Small intestine (tissue), 7 donors: ENCODE measurements at regions not wholly inside any gene's neighbourhood (a gene's known extent, or its start where the extent isn't known, plus 50 kb on each side); places are given as distances from the start of the nearest gene placed in this dataset.
A peak's percentile ranks its signal among the peaks of the same experiment; 100 is the strongest.

Experiments used
- DNase-seq, 2 donors: peaks; one replicate each; pipeline versions ENCODE4 v3.0.0 to v3.0.0-alpha.2; 2013
- FAIRE-seq: peaks from 2 replicates; lab custom pipeline; 2012; peaks lifted over from hg19 to GRCh38; lab: Jason Lieb, UNC
- H3K27ac ChIP-seq, 3 donors: one replicate each; pipeline ENCODE4 v1.5.1; 2013; ENCODE audit warnings: low read length in 2 of 3, mild to moderate bottlenecking in 2 of 3, control low read depth in 1 of 3, inconsistent platforms in 1 of 3, low read depth in 1 of 3, moderate library complexity in 1 of 3
- H3K27me3 ChIP-seq, 3 donors: one replicate each; pipeline ENCODE4 v1.6.1; 2013; ENCODE audit warnings: low read length in 3 of 3, inconsistent platforms in 1 of 3; ENCODE audit not compliant: control insufficient read depth in 3 of 3, insufficient read depth in 3 of 3
- H3K36me3 ChIP-seq, 3 donors: one replicate each; pipeline ENCODE4 v1.6.1; 2013; ENCODE audit warnings: low read length in 3 of 3, inconsistent platforms in 1 of 3, low read depth in 1 of 3, mild to moderate bottlenecking in 1 of 3, moderate library complexity in 1 of 3; ENCODE audit not compliant: control insufficient read depth in 3 of 3, insufficient read depth in 2 of 3
- H3K4me1 ChIP-seq, 3 donors: one replicate each; pipeline ENCODE4 v1.6.1; 2013; ENCODE audit warnings: low read length in 2 of 3, inconsistent platforms in 1 of 3, low read depth in 1 of 3, mild to moderate bottlenecking in 1 of 3, moderate library complexity in 1 of 3; ENCODE audit not compliant: control insufficient read depth in 3 of 3, insufficient read depth in 2 of 3
- H3K4me3 ChIP-seq, 3 donors: one replicate each; pipeline ENCODE4 v1.5.1; 2013; ENCODE audit warnings: low read length in 3 of 3, control low read depth in 1 of 3, inconsistent platforms in 1 of 3, low read depth in 1 of 3, mild to moderate bottlenecking in 1 of 3, moderate library complexity in 1 of 3
- H3K9me3 ChIP-seq, 2 donors: one replicate each; pipeline ENCODE4 v1.6.1; 2013; ENCODE audit warnings: low read depth in 1 of 2, low read length in 1 of 2; ENCODE audit not compliant: control insufficient read depth in 2 of 2, insufficient read depth in 1 of 2
- WGBS, 3 donors: extraction: QIAGEN DNeasy Blood & Tissue Kit; methylation state at CpG; one replicate each; pipeline ENCODE4 v1.1.7; 2013; 5-methylcytosine and 5-hydroxymethylcytosine counted together
- donor health status: healthy with polysubstance abuse.
- donor health status: control.
- donor health status: control.
- donor health status: Bipolar disorder and iron deficiency.
- donor health status: healthy.

DNA sequence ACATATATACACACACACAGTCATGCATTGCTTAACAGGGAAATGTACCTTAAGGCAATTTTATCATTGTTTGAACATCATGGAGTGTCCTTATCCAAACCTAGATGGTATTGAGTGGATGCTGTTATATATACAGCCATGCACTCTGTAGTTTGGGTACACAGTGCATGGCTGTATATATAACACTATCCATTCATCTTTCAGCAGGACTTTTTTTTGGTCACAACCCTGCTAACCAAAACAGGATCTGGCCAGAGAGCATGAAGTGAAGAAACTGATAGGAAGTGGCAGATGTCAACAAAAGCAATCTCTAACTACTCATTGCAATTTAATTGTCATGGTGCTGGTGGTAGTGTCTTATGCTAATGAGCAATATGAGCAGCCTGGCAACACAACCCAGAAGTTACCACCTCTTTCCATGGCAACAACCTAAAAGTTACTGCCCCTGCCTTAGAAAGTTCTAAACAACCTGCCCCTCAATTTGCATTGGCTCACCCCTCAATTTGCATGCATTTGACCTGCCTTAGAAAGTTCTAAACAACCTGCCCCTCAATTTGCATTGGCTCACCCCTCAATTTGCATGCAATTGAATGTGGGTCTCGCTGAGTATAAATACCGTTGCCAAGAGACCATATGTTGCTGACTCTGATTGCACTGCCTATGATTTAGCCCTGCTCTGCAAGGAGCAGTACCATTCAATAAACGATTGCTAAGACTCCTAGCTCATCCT is 434.9 kb downstream of the DSEL start:
- Histone ChIP-seq H3K27me3 (no peaks in the 10 kb centered on the region), H3K4me1 (no peaks in the 10 kb centered on the region), H3K4me3 (no peak overlapping the region), H3K27ac (no peak overlapping the region), H3K36me3 (no peaks in the 10 kb centered on the region), H3K9me3 (no peaks in the 10 kb centered on the region)
- no peak for DNase-seq
- WGBS, 3 donors, result 64 to 78% (median 69%) methylated on average over 3 of the region's 3 CpGs
- FAIRE-seq, result no peak

DNA sequence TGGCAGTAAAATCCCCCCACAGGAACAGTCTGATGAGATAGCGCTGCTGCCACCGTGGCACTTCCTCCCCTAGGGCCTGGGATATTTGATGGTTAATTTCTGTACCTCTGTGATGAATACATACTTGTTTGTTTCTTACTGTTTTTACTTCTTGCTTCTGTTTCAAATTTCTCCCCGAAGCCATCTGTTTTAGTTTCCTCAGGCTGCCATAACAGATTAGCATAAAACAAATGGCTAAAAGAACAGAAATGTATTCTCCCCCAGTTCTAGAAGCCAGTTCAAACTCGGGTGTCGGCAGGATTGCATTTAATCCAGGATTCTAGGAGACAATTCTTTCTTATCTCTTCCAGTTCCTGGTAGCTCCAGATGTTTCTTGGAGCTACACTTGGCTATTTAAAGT is 435.9 kb downstream of the DSEL start:
- H3K9me3 ChIP-seq, result no peaks in the 10 kb centered on the region
- no peaks in the 10 kb centered on the region for H3K27me3 ChIP-seq
- no peak overlapping the region for H3K27ac ChIP-seq
- no peak overlapping the region for H3K4me3 ChIP-seq
- no peaks in the 10 kb centered on the region for H3K4me1 ChIP-seq
- DNase-seq (no peak), FAIRE-seq (no peak)
- 65 to 75% (median 69%) methylated on average over 5 of the region's 5 CpGs for WGBS, 3 donors
- H3K36me3 ChIP-seq, result no peaks in the 10 kb centered on the region

DNA sequence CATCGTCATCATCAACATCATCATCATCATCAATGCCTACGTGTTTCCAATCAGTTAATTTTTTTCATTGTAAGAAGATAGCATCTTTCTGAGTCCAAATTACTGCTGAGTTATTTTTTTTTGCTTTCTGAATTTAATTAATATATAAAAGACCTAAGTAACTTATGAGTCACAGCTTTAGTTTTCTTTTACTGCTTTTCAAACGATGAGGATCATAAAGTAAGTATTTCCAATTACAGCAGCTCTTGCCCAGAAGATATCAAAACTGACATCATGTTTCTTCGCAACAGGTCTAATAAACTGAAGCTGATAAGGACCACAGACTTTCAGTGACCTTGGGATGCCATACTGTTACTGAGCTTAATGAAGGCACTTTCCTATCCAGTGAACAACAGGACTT is 442.2 kb downstream of the DSEL start:
- no peak overlapping the region for H3K4me3 ChIP-seq
- H3K4me1 ChIP-seq, result no peaks in the 10 kb centered on the region
- H3K9me3 ChIP-seq, result no peaks in the 10 kb centered on the region
- DNase-seq, result peak; percentile 8 to 11
- no peaks in the 10 kb centered on the region for H3K27me3 ChIP-seq
- no peak for FAIRE-seq
- WGBS, 3 donors, result 20 to 26% (median 25%) methylated on average over 4 of the region's 4 CpGs
- no peak overlapping the region for H3K27ac ChIP-seq
- H3K36me3 ChIP-seq, result no peaks in the 10 kb centered on the region

DNA sequence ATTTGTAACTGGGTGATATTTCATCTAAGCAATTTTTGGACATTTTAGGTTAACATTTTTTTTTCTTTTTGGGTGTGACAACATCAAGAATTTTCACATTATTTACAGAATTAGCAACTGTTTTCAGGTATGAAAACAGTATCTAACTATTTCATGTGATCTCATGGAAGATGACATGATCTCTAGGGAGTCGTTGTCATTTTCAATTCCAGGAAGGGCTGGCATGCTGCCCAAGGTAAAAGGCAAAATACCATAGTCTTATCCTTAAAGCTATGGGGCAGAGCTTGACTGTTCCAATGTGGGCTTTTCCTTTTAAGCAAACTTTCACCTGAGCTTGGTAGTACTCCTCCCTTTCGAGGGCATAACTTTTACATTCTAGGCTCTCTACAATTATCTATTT is 443.7 kb downstream of the DSEL start:
- FAIRE-seq (no peak), DNase-seq (no peak)
- Histone ChIP-seq H3K36me3 (no peaks in the 10 kb centered on the region), H3K4me1 (no peaks in the 10 kb centered on the region), H3K4me3 (no peak overlapping the region), H3K9me3 (no peaks in the 10 kb centered on the region), H3K27me3 (no peaks in the 10 kb centered on the region), H3K27ac (no peak overlapping the region)
- 29 to 44% (median 37%) methylated on average over 2 of the region's 2 CpGs for WGBS, 3 donors

DNA sequence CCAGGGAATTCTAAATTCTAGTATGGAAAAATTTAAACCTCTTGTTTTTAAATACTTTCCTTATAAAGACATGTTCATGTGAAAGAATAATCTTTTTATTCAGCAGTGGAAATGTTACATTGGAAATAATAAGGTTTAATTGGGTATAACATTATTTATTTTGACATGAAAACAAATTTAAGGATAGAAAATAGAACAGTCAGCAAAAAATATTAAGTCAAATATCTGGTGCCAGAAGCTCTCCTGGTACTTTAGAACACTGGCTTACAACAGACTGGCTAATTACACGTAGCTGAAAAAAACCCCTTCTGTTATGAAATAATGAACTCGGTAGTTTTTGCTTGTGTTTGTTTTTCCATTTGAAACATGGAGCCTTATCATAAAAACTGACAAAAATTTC is 447.9 kb downstream of the DSEL start:
- DNase-seq (no peak), FAIRE-seq (no peak)
- H3K9me3 ChIP-seq, result no peaks in the 10 kb centered on the region
- H3K4me3 ChIP-seq, result no peak overlapping the region
- H3K36me3 ChIP-seq, result no peaks in the 10 kb centered on the region
- H3K4me1 ChIP-seq, result no peaks in the 10 kb centered on the region
- 50 to 64% (median 57%) methylated on average over 2 of the region's 2 CpGs for WGBS, 3 donors
- no peaks in the 10 kb centered on the region for H3K27me3 ChIP-seq
- no peak overlapping the region for H3K27ac ChIP-seq

DNA sequence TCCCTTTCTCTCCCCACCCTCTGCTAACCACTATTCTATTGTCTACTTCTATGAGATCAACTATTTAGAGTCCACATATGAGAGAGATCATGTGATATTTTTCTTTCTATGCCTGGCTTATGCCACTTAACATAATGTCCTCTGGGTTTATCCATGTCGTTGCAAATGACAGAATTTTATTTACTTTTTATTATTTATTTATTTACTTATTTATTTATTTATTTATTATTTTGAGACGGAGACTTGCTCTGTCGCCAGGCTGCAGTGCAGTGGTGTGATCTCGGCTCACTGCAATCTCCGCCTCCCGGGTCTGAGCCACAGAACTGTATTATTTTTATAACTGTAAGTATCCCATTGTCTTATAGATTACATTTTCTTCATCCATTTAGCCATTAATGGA is 443.4 kb upstream of the CDH19 start:
- peaks cover 0 to 7% of the 10 kb centered on the region in 2 donors for H3K9me3 ChIP-seq
- no peak for FAIRE-seq

DNA sequence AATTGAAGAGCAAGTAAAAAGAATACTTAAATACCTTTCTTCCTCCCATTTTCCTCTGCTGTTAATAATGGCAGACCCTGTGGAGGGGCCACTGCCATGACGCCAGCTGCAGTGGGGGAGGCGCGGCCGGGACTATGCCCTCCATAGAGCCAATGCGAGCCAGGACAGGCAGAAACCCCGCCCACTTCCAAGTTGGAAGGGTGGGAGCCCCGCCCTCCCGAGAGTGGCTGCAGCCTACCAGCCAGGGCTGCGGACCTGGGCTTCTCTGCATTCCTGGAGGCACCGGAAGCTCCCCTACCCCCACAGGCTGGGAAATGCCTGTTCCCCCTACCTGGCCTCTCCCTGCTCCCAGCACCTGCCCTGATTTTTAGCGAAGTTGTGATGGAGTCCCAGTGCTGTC is 439.4 kb upstream of the CDH19 start:
- DNase-seq (no peak), FAIRE-seq (no peak)

More for the DNA sequence above, 443.4 kb upstream of the CDH19 start:
- DNase-seq, result no peak
- 77 to 92% (median 77%) methylated on average over 6 of the region's 6 CpGs for WGBS, 3 donors
- no peak overlapping the region for H3K27ac ChIP-seq
- H3K36me3 ChIP-seq, result no peaks in the 10 kb centered on the region
- no peaks in the 10 kb centered on the region for H3K4me1 ChIP-seq
- no peaks in the 10 kb centered on the region for H3K27me3 ChIP-seq
- no peak overlapping the region for H3K4me3 ChIP-seq

DNA sequence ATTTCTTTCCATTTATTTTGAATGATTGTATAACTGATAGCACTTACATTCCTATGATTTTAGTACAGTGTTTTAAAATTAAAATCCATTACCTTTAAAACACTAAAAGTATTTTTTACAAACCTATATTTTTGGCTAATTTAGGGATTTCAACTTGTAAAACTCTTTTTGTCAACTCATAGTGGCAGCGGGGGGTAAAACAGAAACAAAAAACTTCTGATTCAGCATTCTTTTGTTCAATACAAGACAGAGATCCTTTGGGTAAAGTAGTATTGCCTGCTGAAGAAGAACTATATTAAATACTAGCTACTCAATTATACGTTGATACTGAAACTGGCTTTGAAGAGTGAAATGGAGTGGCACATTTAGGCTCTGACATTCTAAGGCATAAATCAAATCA is 437.4 kb upstream of the CDH19 start:
- FAIRE-seq, result peak; percentile 39
- Histone ChIP-seq H3K4me1 (no peaks in the 10 kb centered on the region), H3K27me3 (no peaks in the 10 kb centered on the region), H3K27ac (no peak overlapping the region), H3K36me3 (no peaks in the 10 kb centered on the region), H3K4me3 (no peak overlapping the region), H3K9me3 (peaks cover 0 to 7% of the 10 kb centered on the region in 2 donors)
- 64 to 73% (median 68%) methylated on average over 2 of the region's 2 CpGs for WGBS, 3 donors
- DNase-seq, result no peak

More for the DNA sequence above, 439.4 kb upstream of the CDH19 start:
- no peaks in the 10 kb centered on the region for H3K36me3 ChIP-seq
- H3K27me3 ChIP-seq, result no peaks in the 10 kb centered on the region
- WGBS, 3 donors, result 90 to 96% (median 91%) methylated on average over 11 of the region's 11 CpGs
- no peaks in the 10 kb centered on the region for H3K4me1 ChIP-seq
- H3K4me3 ChIP-seq, result no peak overlapping the region
- H3K9me3 ChIP-seq, result peaks cover 0 to 7% of the 10 kb centered on the region in 2 donors
- no peak overlapping the region for H3K27ac ChIP-seq

DNA sequence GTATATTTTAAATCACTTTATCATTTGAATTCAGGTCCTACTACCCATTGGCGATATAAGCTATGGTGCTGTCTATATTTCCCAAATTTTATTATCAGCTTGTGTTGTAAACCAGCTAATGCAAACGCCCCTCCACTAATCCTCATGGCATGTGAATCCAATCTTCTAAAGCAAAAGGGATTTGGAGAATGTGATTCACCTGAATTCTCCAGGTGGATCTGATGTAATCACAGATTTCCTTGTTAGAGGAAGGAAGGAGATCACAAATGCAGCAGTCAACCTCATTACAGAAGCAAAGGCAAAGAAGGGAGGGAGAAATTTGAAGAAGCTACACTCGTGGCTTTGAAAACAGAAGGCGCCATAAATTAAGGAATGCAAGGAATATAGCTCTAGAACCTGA is 431.1 kb upstream of the CDH19 start:
- DNase-seq, result no peak
- Histone ChIP-seq H3K27me3 (no peaks in the 10 kb centered on the region), H3K27ac (no peak overlapping the region), H3K36me3 (no peaks in the 10 kb centered on the region), H3K4me3 (no peak overlapping the region), H3K4me1 (no peaks in the 10 kb centered on the region), H3K9me3 (peaks cover 0 to 1% of the 10 kb centered on the region in 2 donors)
- no peak for FAIRE-seq
- 37 to 61% (median 48%) methylated on average over 4 of the region's 4 CpGs for WGBS, 3 donors
